Brain microvascular endothelial cell (primary cell): ENCODE measurements at regions not wholly inside any gene's neighbourhood (a gene's known extent, or its start where the extent isn't known, plus 50 kb on each side); places are given as distances from the start of the nearest gene placed in this dataset.

ENCODE experiments used
- DNase-seq: peaks from one replicate; pipeline ENCODE4 v3.0.0-alpha.2; 2020
- H3K27ac ChIP-seq: fragments of 250-450 bp; sonication (Bioruptor Pico); 2 replicates; pipeline ENCODE4 v1.5.1; 2020; ENCODE audit warnings: mild to moderate bottlenecking, moderate library complexity
- H3K27me3 ChIP-seq: fragments of 250-450 bp; sonication (Bioruptor Pico); replicated peaks from 2 replicates; pipeline ENCODE4 v1.5.1; 2020; ENCODE audit warnings: mild to moderate bottlenecking
- H3K36me3 ChIP-seq: fragments of 250-450 bp; sonication (Bioruptor Pico); replicated peaks from 2 replicates; pipeline ENCODE4 v1.5.1; 2020; ENCODE audit warnings: mild to moderate bottlenecking
- H3K4me3 ChIP-seq: 2 replicates; pipeline ENCODE4 v1.5.1; 2011; ENCODE audit warnings: low read depth, mild to moderate bottlenecking, control low read depth, low read length, moderate library complexity
- CTCF ChIP-seq: IDR thresholded peaks from 2 replicates; pipeline ENCODE4 v1.5.1; 2011; ENCODE audit warnings: low read depth, mild to moderate bottlenecking, moderate library complexity, low read length, control low read depth, inconsistent platforms; ENCODE audit errors: missing control alignments
- in situ Hi-C: cut with HindIII; loops from 2 replicates; pipeline ENCODE4 v1.10.0; 2017; ENCODE audit warnings: low sequenced_read_pairs, low pct_ligation_motif_present

- no peaks in the 10 kb centered on the region for H3K27me3 ChIP-seq
- in situ Hi-C loops, result no loop called here
These were observed 183.6 kb downstream of the ETS2 start for GRCh38 chr21:38989379-38989744.

DNA sequence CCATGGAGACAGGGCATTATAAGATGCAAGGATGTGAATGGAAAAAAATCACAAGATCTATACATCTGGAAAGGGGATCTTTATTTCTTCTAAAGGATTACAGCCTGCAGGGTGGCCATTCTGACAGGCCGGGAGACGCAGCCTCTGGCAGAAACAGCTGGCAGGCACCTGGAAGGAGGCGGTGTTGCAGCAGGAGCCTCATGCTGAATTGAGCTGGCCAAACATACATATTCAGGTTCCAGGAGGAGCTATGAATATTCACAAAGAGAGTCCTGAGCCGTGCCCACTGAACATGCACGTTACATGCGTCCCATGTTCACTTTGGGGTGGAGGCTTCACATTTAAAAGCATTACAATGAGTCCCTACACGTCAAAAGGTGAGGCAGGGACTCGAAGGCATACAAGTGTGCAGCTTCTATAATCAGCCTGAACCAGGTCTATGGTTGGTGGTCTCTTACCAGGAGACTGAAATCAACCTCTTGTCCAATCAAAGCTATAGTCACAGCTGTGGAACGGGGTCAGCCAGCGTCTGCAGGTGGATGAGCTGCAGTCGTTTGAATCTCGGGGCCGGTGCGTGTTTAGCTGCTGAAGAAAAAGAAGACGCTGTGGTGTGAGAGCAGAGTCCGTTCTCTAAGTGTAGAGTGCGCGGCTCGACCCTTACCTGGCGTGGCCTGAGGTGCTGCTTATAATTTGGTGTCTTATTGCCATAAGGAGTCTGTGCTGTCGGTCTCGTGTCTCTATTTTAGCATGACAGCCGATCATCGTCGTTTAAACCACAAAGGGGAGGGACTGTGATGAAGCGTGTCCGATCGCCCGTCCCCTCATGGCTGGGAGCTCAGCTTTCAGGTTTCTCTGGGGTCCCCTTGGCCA, 183.0 kb downstream of the ETS2 start:
- in situ Hi-C loops, result no loop called here
- H3K4me3 ChIP-seq, result no peak overlapping the region
- no peak for DNase-seq
- no peaks in the 10 kb centered on the region for H3K27me3 ChIP-seq
- H3K27ac ChIP-seq, result no peak overlapping the region
- H3K36me3 ChIP-seq, result no peaks in the 10 kb centered on the region
- no peak for TF ChIP-seq CTCF

More at GRCh38 chr21:38989379-38989744, 183.6 kb downstream of the ETS2 start:
- DNase-seq, result no peak
- H3K4me3 ChIP-seq, result no peak overlapping the region
- H3K36me3 ChIP-seq, result no peaks in the 10 kb centered on the region
- no peak for TF ChIP-seq CTCF
- no peak overlapping the region for H3K27ac ChIP-seq

GRCh38 chr21:38987633-38988508, 182.1 kb downstream of the ETS2 start:
- TF ChIP-seq CTCF, result no peak
- no peaks in the 10 kb centered on the region for H3K36me3 ChIP-seq
- in situ Hi-C loops, result no loop called here
- H3K4me3 ChIP-seq, result no peak overlapping the region
- no peaks in the 10 kb centered on the region for H3K27me3 ChIP-seq
- no peak overlapping the region for H3K27ac ChIP-seq
- no peak for DNase-seq

DNA sequence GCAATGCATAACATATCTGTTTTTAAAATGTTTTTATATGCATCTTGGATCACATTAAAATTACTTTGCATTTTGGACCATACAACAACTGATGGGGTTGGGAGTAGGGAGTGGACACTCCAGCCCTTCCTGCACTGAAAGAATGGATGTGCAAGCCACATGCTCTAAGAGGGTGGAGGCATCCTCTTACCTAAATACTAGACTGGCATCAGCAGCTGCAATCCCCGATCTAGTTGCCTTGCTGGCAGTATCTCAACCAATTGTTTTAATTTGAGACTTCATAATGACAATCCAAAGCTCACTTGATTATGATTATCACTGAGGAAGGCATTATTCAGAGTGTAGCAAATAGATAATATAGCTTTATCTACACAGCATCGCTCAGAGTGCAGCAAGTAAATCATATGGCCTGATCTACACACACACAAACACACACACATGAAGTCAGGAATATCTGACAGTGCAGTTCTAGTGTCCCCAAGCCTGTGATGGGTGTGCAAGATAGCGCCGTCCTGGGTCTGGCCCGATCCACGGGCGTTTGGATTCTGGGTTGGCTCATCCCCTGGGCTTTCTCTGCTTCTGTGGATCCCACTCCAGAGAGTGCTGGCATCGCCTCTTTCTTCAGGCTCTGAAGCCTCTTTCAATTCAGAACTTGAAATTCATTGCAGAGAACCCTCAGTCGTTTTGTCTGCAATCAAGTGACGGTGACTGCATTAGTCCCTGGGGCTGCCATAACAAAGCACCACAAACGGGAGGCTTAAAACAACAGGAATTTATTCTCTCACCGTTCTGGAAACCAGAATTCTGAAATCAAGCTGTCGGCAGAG, 181.3 kb downstream of the ETS2 start:
- H3K4me3 ChIP-seq, result no peak overlapping the region
- no peak overlapping the region for H3K27ac ChIP-seq
- no peak for DNase-seq
- H3K36me3 ChIP-seq, result no peaks in the 10 kb centered on the region
- H3K27me3 ChIP-seq, result no peaks in the 10 kb centered on the region
- in situ Hi-C loops, result no loop called here
- TF ChIP-seq CTCF, result no peak

GRCh38 chr21:38986406-38986805, 180.7 kb downstream of the ETS2 start:
- no peaks in the 10 kb centered on the region for H3K27me3 ChIP-seq
- no peak for DNase-seq
- no peaks in the 10 kb centered on the region for H3K36me3 ChIP-seq
- in situ Hi-C loops, result no loop called here
- H3K27ac ChIP-seq, result no peak overlapping the region
- no peak for TF ChIP-seq CTCF
- H3K4me3 ChIP-seq, result no peak overlapping the region
